WTC11 (cell line): ENCODE measurements at regions not wholly inside any gene's neighbourhood (a gene's known extent, or its start where the extent isn't known, plus 50 kb on each side); places are given as distances from the start of the nearest gene placed in this dataset.

Experiments used
- ATAC-seq: fragments of 200-7000 bp; cut with Tn5 transposase; 2 replicates; pipeline ENCODE4 v1.10.0; 2021; ENCODE audit warnings: mild to moderate bottlenecking, moderate library complexity
- CTCF ChIA-PET: fragments of 300-600 bp; sonication (Branson Sonifier 250); formaldehyde crosslinking; loops from one replicate; lab custom pipeline; 2021; ENCODE audit warnings: antibody characterized with exemption; lab: Charles Lee
- POLR2A ChIA-PET: fragments of 350-600 bp; sonication (Branson Sonifier 250); formaldehyde crosslinking; loops from one replicate; lab custom pipeline; 2021; ENCODE audit warnings: antibody characterized with exemption; lab: Charles Lee
- DNase-seq: peaks from one replicate; pipeline ENCODE4 v3.0.0; 2021; ENCODE audit warnings: low spot score
- H3K27ac Mint-ChIP-seq: 2 replicates; pipeline ENCODE4 v1.8.0; 2021; ENCODE audit warnings: mixed read lengths
- H3K27me3 Mint-ChIP-seq: 2 replicates; pipeline ENCODE4 v1.8.0; 2021; ENCODE audit warnings: low read depth, mild to moderate bottlenecking, moderate library complexity, mixed read lengths
- H3K36me3 Mint-ChIP-seq: 2 replicates; pipeline ENCODE4 v1.8.0; 2021; ENCODE audit warnings: mixed read lengths
- H3K4me1 Mint-ChIP-seq: 2 replicates; pipeline ENCODE4 v1.8.0; 2022; ENCODE audit warnings: mixed read lengths
- H3K4me3 Mint-ChIP-seq: 2 replicates; pipeline ENCODE4 v1.8.0; 2021; ENCODE audit warnings: mild to moderate bottlenecking, moderate library complexity, mixed read lengths
- H3K9me3 Mint-ChIP-seq: 2 replicates; pipeline ENCODE4 v1.8.0; 2021; ENCODE audit warnings: mixed read lengths
- ARID4B ChIP-seq: sonication (generic); formaldehyde crosslinking; IDR thresholded peaks from 2 replicates; pipeline ENCODE4 v1.8.0; 2023; ENCODE audit warnings: missing genetic modification reagents, mild to moderate bottlenecking, borderline replicate concordance
- EMX1 ChIP-seq: fragments of 250-450 bp; sonication (Bioruptor Pico); IDR thresholded peaks from 2 replicates; pipeline ENCODE4 v1.8.0; 2021; ENCODE audit warnings: mild to moderate bottlenecking
- GTF2I ChIP-seq: fragments of 250-450 bp; sonication (Bioruptor Pico); conservative IDR thresholded peaks from 2 replicates; pipeline ENCODE4 v1.4.0; 2021; ENCODE audit warnings: mild to moderate bottlenecking
- IRF2 ChIP-seq: sonication (generic); formaldehyde crosslinking; IDR thresholded peaks from 2 replicates; pipeline ENCODE4 v1.8.0; 2022; ENCODE audit warnings: low read depth, missing genetic modification reagents, borderline replicate concordance
- PRRX2 ChIP-seq: fragments of 250-450 bp; sonication (Bioruptor Pico); IDR thresholded peaks from 2 replicates; pipeline ENCODE4 v1.8.0; 2021; ENCODE audit warnings: mild to moderate bottlenecking
- RELA ChIP-seq: sonication (generic); formaldehyde crosslinking; IDR thresholded peaks from 2 replicates; pipeline ENCODE4 v1.8.1; 2022; ENCODE audit warnings: missing genetic modification reagents, mild to moderate bottlenecking, borderline replicate concordance
- SOX15 ChIP-seq: fragments of 250-450 bp; sonication (Bioruptor Pico); IDR thresholded peaks from 2 replicates; pipeline ENCODE4 v1.9.0; 2021; ENCODE audit warnings: mild to moderate bottlenecking
- ZMAT4 ChIP-seq: fragments of 250-450 bp; sonication (Bioruptor Pico); IDR thresholded peaks from 2 replicates; pipeline ENCODE4 v1.9.0; 2021; ENCODE audit warnings: mild to moderate bottlenecking
- ZNF138 ChIP-seq: sonication (generic); formaldehyde crosslinking; conservative IDR thresholded peaks from 2 replicates; pipeline ENCODE4 v1.8.1; 2022; ENCODE audit warnings: mild to moderate bottlenecking, moderate library complexity, missing genetic modification reagents
- ZNF396 ChIP-seq: fragments of 250-450 bp; sonication (Bioruptor Pico); IDR thresholded peaks from 2 replicates; pipeline ENCODE4 v1.8.0; 2021; ENCODE audit warnings: mild to moderate bottlenecking, moderate library complexity, borderline replicate concordance
- ZNF671 ChIP-seq: fragments of 250-450 bp; sonication (Bioruptor Pico); IDR thresholded peaks from 2 replicates; pipeline ENCODE4 v1.8.0; 2021; ENCODE audit warnings: mild to moderate bottlenecking
- TF ChIP-seq, protein P1 (sequence below): sonication (generic); formaldehyde crosslinking; IDR thresholded peaks from 2 replicates; pipeline ENCODE4 v1.8.0; 2023; ENCODE audit warnings: mild to moderate bottlenecking, missing genetic modification reagents
- TF ChIP-seq, protein P2 (sequence below): sonication (generic); formaldehyde crosslinking; IDR thresholded peaks from 2 replicates; pipeline ENCODE4 v1.8.0; 2022; ENCODE audit warnings: mild to moderate bottlenecking, missing genetic modification reagents
- TF ChIP-seq, protein P3 (sequence below): sonication (generic); formaldehyde crosslinking; IDR thresholded peaks from 2 replicates; pipeline ENCODE4 v1.8.0; 2022; ENCODE audit warnings: missing genetic modification reagents

DNA sequence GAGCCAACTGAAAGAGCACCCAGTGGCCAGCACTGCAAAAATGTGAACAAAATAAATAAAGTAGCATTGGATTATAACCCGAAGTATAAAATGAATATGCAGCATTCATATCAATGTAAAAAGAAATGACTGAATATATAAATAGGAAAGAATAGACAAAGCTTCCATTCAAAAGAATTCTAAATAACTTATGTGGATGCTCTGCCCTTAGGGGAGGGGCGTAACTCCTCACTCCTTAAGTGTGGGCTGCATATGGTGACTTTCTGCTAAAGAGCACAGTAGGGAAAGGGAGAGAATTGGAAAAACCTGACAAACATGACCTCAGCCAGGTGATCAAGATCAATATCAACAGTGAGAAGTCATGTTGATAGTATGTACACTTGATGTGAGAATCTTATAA is 109.9 kb upstream of the DOCK1 start:
- CTCF ChIA-PET: no interaction called here
- Mint-ChIP-seq H3K4me3 (no peak overlapping the region), H3K9me3 (peaks cover 27% of the 10 kb centered on the region), H3K36me3 (no peaks in the 10 kb centered on the region), H3K4me1 (peaks cover 12% of the 10 kb centered on the region), H3K27me3 (peaks cover 3% of the 10 kb centered on the region; the same call in 1 of the 2 replicates), H3K27ac (no peak overlapping the region)
- DNase-seq: no peak
- POLR2A ChIA-PET: no interaction called here
- ATAC-seq: no peak
- TF ChIP-seq EMX1 (CRISPR knock-in tag) (no peak), ZNF396 (CRISPR knock-in tag) (no peak), ZMAT4 (CRISPR knock-in tag) (no peak), ZNF671 (no peak), IRF2 (CRISPR knock-in tag) (no peak), GTF2I (CRISPR knock-in tag) (no peak), PRRX2 (no peak), ARID4B (CRISPR knock-in tag) (no peak)
- TF ChIP-seq, protein P1, sequence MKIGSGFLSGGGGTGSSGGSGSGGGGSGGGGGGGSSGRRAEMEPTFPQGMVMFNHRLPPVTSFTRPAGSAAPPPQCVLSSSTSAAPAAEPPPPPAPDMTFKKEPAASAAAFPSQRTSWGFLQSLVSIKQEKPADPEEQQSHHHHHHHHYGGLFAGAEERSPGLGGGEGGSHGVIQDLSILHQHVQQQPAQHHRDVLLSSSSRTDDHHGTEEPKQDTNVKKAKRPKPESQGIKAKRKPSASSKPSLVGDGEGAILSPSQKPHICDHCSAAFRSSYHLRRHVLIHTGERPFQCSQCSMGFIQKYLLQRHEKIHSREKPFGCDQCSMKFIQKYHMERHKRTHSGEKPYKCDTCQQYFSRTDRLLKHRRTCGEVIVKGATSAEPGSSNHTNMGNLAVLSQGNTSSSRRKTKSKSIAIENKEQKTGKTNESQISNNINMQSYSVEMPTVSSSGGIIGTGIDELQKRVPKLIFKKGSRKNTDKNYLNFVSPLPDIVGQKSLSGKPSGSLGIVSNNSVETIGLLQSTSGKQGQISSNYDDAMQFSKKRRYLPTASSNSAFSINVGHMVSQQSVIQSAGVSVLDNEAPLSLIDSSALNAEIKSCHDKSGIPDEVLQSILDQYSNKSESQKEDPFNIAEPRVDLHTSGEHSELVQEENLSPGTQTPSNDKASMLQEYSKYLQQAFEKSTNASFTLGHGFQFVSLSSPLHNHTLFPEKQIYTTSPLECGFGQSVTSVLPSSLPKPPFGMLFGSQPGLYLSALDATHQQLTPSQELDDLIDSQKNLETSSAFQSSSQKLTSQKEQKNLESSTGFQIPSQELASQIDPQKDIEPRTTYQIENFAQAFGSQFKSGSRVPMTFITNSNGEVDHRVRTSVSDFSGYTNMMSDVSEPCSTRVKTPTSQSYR: no peak
- TF ChIP-seq, protein P2, sequence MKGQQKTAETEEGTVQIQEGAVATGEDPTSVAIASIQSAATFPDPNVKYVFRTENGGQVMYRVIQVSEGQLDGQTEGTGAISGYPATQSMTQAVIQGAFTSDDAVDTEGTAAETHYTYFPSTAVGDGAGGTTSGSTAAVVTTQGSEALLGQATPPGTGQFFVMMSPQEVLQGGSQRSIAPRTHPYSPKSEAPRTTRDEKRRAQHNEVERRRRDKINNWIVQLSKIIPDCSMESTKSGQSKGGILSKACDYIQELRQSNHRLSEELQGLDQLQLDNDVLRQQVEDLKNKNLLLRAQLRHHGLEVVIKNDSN (CRISPR knock-in tag): no peak
- TF ChIP-seq, protein P3, sequence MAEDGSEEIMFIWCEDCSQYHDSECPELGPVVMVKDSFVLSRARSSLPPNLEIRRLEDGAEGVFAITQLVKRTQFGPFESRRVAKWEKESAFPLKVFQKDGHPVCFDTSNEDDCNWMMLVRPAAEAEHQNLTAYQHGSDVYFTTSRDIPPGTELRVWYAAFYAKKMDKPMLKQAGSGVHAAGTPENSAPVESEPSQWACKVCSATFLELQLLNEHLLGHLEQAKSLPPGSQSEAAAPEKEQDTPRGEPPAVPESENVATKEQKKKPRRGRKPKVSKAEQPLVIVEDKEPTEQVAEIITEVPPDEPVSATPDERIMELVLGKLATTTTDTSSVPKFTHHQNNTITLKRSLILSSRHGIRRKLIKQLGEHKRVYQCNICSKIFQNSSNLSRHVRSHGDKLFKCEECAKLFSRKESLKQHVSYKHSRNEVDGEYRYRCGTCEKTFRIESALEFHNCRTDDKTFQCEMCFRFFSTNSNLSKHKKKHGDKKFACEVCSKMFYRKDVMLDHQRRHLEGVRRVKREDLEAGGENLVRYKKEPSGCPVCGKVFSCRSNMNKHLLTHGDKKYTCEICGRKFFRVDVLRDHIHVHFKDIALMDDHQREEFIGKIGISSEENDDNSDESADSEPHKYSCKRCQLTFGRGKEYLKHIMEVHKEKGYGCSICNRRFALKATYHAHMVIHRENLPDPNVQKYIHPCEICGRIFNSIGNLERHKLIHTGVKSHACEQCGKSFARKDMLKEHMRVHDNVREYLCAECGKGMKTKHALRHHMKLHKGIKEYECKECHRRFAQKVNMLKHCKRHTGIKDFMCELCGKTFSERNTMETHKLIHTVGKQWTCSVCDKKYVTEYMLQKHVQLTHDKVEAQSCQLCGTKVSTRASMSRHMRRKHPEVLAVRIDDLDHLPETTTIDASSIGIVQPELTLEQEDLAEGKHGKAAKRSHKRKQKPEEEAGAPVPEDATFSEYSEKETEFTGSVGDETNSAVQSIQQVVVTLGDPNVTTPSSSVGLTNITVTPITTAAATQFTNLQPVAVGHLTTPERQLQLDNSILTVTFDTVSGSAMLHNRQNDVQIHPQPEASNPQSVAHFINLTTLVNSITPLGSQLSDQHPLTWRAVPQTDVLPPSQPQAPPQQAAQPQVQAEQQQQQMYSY (CRISPR knock-in tag): no peak
- TF ChIP-seq, all 79 proteins: peak for 0

- Mint-ChIP-seq H3K4me3 (no peak overlapping the region), H3K27ac (no peak overlapping the region), H3K4me1 (peaks cover 12% of the 10 kb centered on the region), H3K36me3 (no peaks in the 10 kb centered on the region), H3K9me3 (peaks cover 14% of the 10 kb centered on the region), H3K27me3 (no peaks in the 10 kb centered on the region; the same call in 1 of the 2 replicates)
- DNase-seq: no peak
- CTCF ChIA-PET: interaction anchor here (0.9 kb wide), 1 partner anchor 49 kb away, joined by 3 read pairs; no protein-coding TSS in a partner anchor
- no peak for TF ChIP-seq SOX15
- no peak for TF ChIP-seq RELA (CRISPR knock-in tag)
- no peak for TF ChIP-seq ZNF138 (CRISPR knock-in tag)
- POLR2A ChIA-PET: no interaction called here
- peak; percentile 57 for ATAC-seq
These were observed 106.6 kb upstream of the DOCK1 start for GRCh38 chr10:126798649-126799048.
